GM12872 (cell line): ENCODE measurements at regions not wholly inside any gene's neighbourhood (a gene's known extent, or its start where the extent isn't known, plus 50 kb on each side); places are given as distances from the start of the nearest gene placed in this dataset.

ENCODE experiments used
- TF ChIP-seq, protein P1 (sequence below): IDR thresholded peaks from 3 replicates; pipeline ENCODE4 v1.5.1; 2011; ENCODE audit warnings: low read depth, mild to moderate bottlenecking, low read length, moderate library complexity; ENCODE audit not compliant: insufficient read depth

DNA sequence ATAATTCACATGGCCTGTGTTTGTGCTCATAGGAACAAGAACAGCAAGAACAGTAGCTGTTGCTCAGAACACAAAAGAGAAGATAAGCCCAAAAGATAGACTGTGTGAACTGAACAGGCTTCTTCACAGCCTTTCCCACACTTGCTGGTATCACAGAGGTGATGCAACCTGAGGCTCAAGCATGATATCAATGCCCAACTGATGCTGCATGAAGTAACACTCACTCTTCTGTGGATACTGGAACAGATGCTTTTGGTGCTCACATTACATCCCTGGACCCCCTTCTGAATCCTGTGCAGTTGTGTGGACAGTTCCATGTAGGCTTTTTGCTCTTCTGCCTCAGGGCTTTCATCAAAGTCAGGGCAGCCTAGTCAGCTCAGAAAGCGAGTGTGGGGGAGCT lies 88.4 kb upstream of the RND3 start:
- TF ChIP-seq, protein P1, sequence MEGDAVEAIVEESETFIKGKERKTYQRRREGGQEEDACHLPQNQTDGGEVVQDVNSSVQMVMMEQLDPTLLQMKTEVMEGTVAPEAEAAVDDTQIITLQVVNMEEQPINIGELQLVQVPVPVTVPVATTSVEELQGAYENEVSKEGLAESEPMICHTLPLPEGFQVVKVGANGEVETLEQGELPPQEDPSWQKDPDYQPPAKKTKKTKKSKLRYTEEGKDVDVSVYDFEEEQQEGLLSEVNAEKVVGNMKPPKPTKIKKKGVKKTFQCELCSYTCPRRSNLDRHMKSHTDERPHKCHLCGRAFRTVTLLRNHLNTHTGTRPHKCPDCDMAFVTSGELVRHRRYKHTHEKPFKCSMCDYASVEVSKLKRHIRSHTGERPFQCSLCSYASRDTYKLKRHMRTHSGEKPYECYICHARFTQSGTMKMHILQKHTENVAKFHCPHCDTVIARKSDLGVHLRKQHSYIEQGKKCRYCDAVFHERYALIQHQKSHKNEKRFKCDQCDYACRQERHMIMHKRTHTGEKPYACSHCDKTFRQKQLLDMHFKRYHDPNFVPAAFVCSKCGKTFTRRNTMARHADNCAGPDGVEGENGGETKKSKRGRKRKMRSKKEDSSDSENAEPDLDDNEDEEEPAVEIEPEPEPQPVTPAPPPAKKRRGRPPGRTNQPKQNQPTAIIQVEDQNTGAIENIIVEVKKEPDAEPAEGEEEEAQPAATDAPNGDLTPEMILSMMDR: no peak

DNA sequence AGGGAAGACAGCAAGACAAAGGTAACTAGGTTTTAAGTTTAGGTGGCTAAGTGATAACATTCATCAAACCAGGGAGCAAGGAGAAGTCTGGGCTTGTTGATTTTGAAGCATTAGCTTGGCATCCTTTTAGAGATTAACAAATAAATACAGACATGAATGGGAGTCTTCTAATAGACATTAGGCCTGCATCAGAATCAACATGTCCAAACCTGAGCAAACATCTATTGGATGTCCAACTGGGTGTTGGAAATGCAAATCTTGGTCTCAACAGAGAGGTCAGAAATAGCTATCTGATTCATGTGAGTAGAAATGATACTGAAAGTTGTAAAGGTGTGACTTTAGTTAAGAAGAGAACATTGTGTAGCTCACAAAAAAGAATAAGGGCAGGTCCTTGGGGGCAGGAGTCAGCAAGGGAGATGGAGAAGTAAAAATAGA lies 85.5 kb upstream of the RND3 start:
- TF ChIP-seq, protein P1: no peak

DNA sequence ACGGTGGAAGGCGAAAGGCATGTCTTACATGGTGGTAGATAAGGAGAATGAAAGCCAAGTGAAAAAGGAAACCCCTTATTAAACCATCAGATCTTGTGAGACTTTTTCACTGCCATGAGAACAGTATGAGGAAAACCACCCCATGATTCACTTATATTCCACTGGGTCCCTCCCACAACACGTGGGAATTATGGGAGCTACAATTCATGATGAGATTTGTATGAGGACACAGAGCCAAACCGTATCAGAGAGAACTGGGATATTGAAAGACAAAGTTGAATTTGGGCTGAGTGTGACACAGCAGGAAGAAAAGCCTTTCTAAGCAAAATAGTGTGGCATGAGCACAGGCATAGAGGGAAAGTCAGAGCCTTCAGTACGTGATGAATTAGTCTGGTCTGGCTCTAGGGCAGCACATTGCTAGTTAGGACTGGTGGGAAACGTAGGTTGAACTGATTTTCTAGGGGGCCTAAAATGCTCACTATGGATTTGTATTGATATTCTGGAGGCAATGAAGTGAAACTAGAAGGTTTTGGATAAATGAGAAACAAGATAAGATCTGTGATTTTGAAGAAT lies 84.8 kb upstream of the RND3 start:
- TF ChIP-seq, protein P1: no peak

DNA sequence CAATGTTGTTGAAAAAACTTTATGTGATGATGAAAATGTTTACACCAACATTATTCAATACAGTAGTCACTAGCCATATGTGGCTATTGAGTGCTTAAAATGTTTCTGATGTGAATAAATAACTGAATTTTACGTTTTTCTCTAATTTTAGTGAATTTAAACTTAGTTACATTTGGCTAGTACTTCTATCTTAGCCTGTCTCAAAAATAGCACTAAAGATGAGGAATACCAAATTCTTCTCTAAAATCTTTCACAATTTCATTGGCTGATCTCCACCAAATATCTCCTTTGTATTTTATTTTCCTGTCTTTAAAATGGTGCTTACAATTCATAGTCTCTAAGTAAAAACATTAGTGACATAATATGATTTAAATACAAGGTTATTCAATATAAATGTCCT lies 83.7 kb upstream of the RND3 start:
- TF ChIP-seq, protein P1: no peak

DNA sequence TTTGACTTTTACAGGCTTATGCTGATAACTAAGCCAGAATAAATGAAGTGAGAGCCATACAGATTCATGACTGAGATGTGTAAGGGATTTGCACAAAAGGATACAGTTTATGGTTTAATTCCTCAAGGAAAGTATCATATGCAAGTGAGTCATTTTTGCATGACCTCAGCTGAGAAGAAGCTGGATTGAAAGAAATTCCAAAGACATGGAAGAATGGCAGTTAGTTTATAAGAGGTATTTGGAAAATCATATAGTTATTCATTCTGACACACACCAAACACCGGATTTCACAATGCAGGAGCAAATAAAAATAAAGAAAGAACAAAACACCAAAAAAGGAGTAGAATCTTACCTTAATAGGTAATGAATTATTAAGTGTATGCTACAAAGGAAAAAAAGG lies 83.2 kb upstream of the RND3 start:
- TF ChIP-seq, protein P1: no peak

DNA sequence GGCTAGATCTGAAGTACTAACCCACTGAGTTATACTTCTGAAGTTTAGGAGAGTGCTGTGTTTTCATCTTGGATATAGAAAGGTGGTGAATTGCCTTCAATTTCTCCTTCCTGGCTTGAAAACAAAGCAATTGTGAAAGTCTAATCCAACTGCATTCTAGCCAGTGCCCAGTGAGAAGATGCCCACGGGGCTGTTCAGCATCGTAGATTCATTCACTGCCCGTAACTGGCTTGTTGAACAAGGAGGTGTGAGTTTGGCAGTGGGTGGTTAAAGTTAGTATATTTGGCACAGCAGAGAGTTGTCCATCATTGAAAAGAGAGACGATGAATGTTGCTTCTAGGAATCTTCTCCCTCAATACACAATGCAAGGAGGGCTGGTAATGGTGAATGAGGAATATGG lies 82.3 kb upstream of the RND3 start:
- TF ChIP-seq, protein P1: no peak

DNA sequence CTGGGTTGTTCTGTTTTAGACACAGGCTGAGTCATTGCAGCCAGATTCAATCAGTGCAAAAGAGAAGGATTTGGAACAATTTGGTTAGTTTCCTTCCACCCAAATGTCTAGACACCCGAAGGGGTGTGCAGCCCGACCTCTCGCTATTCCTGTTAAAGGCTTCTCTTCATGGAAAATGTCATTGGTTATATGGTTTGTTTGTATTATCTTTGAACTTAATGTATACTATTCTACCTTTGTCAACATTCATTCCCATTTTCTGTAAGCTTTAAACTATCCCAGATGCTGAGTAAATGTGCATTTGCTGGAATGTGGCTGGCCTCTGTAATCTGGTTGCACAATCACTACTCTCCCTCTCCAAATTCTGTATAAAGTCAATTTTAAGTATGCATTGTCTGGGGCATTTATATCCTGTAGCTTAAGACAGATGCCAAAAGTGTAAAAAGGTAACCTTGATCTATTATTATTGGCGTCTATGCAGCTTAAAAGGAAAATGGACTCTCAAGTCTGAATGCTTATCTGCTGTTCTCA lies 80.4 kb upstream of the RND3 start:
- TF ChIP-seq, protein P1: no peak
